ENCODE measurements at regions not wholly inside any gene's neighbourhood (a gene's known extent, or its start where the extent isn't known, plus 50 kb on each side); places are given as distances from the start of the nearest gene placed in this dataset.

DNA sequence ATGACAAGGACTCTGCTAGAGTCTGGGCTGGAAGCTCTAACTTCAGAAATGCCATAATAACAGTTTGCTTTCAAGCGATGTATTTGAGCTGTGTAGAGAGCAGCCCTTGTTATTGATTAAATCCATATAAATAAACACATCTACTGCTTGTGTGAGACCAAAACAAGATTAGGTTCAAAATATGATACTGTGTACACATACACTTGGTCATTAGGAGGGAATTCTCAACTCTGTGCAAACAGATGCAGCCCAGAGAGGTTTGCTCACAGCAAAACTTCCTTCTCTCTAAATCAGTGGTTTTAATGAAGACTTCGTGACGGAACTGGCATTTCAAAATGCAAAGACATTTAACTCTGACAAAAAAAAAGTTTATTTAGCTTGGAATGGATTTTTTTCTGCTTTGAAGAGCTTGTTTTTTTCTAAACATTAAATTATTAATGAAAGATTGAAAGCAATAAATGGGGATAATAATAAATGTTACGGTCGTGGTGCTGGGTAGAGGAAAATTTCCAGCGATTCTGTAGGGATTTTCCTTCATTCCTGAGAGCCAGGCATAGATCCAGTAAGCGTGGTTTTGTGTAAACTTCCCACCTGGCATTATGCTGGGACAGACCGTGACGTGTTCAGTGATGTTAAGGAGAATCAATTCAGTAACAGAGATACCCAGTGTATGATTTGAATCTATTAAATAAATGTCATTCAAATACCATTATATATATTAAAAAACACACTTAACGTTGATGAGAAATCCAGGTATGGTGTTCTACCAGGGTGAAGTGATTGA, 213.7 kb downstream of the TEX29 start:
- no peak overlapping the region for H3K4me3 ChIP-seq (ENCODE audit: low read depth, low read length)

DNA sequence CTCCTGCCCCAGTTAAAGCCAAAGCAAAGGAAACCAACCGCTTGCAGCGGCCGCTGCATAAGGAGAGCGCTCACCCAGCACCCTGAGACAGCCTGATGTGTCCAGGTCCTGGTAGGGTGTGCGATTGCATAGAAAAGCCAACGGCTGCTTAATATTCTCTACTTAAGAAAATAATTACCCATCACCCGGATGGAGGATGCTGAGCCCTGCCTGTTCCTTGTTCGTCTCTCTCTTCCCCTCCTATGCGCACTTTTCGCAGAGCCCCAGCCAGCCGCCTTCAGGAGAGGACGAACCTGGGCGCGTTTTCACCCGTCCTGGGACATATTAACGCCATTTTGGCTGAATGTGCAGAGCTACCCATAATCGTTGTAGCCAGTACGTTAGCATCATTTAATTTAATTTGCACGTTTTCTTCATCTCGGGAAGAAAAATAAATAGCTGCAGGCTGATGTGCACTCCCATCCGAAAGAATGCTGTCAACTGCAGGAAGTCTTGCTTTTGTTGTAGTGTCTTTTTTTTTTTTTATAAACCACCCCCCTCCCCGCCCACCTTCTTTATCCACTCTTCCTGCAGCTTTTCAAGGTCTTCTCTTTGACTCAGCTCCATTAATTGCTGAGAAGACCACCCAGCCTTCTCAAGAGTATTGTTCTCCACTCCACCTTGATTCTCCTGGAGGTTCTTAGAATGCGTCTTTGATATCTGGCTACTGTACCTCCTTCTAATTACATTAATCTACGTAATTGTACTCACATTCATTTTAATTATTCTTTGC, 214.5 kb downstream of the TEX29 start:
- peak overlapping the region; percentile 14 for H3K4me3 ChIP-seq (ENCODE audit: low read depth, low read length)

DNA sequence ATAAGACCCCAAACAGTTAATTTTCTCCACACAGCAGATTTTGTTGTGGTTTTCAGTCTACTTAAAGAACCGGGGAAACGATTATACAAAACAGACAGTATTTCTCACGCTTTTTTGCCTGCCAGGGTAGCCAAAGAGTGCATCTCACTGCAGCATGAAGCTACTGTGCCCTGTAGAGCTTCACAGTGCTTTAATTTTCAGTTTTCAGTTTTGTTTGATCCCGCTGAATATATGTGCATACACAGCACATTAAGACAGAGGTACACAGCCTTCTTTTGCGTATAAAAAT, 215.0 kb downstream of the TEX29 start:
- H3K4me3 ChIP-seq (ENCODE audit: low read depth, low read length): no peak overlapping the region

DNA sequence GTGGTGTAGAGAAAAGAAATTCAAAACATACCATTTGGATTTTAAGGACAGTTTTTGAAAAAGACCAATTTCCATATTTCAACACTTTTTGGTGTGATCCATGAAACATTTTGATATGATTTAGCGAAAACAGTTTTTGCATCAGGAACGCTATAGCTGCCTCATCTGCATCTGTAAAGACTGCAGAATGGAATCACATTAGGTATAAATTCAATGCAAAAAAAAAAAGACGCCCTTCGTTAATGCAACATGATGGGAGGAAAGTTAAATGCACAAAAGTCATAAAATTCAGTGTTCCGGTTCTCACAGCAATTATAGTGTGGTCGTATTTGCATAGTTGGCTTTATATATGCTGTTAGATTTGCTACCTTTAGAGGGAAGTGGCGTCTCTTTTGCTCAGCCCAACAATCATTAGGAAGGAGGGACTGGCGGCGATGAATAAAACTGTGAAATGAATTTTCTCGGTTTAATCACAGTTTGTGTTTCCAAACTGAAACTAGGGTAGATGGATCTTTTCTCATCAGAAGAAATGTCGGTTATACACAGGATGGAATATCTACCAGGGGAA, 215.7 kb downstream of the TEX29 start:
- no peak overlapping the region for H3K4me3 ChIP-seq (ENCODE audit: low read depth, low read length)

DNA sequence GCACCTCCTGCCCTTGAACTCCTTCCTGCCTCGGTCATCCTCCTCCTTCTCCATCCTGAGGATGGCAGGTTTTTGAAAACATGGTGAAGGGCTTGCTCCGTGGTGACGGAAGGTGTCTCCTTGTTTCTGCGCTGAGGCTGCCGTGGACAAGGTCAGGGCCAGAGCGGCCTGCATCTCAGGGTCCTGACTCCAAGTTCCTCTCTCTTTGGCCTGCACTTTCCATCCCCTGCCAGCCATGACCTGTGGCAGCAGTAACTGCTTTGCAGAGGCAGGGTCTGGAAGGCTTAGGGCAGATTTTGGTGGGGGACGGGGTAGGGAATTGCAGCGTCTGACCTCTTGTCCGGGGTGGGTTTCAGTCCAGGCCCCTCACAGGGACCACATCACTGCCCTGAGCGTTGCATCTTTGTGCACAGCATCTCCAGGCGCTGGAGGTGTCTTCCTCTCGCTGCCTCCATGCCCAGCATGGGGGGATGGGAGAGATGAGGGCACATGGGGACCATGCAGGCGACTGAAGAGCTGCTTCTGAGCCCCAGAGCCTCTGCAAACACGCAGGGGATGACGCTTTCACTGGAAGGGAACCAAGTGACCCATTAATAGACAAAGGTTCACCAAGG, 216.8 kb downstream of the TEX29 start:
- H3K4me3 ChIP-seq (ENCODE audit: low read depth, low read length): no peak overlapping the region

DNA sequence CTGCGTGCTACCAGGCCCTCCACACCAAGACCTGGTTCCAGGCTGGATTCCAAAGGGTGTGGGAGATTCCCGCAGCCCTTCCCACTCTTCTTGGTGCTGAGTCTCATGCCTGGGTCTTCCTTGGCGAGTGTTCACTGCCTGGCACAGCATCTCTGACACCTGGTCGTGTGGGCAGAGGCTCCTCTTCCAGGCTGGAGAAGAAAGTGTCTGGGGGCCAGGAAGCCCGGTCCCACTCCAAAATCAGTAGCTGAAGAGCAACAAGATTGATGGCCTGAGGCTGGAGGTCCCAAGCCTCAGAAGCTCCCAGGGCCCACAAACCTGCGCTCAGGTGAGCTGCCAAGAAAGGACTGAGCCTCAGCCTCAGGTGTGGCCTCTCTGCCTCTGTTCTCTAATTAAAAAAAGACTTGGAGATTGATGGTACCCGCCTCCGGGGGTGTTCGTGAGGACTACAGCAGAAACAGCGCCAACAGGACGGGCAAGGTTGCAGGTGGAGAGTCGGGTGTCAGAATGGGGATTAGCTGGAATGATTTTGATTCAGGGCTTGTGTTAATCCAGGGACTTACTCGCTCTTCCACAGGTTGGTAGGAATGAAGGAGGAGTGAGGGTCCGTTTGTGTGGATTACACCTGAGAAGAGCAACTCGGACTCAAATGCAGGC, 217.5 kb downstream of the TEX29 start:
- no peak overlapping the region for H3K4me3 ChIP-seq (ENCODE audit: low read depth, low read length)

DNA sequence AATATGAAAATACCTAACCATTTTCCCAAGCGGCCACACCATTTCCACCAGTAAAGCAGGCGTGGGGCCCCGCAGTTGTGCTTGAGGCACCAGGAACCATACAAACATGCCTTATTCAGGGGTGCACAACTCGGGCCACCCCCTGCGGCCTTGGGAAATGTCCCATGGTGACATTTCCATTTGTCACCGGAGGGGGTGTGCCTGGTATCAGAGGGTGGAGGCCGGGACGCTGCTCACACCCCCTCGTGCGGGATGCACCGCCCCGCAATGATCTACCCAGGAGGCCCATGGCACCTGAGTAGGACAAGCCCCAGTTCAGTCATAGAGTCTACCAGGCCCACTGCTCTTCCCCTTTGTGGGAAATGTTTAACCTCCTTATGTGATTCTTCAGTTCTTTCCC, 218.8 kb downstream of the TEX29 start:
- no peak overlapping the region for H3K4me3 ChIP-seq (ENCODE audit: low read depth, low read length)

DNA sequence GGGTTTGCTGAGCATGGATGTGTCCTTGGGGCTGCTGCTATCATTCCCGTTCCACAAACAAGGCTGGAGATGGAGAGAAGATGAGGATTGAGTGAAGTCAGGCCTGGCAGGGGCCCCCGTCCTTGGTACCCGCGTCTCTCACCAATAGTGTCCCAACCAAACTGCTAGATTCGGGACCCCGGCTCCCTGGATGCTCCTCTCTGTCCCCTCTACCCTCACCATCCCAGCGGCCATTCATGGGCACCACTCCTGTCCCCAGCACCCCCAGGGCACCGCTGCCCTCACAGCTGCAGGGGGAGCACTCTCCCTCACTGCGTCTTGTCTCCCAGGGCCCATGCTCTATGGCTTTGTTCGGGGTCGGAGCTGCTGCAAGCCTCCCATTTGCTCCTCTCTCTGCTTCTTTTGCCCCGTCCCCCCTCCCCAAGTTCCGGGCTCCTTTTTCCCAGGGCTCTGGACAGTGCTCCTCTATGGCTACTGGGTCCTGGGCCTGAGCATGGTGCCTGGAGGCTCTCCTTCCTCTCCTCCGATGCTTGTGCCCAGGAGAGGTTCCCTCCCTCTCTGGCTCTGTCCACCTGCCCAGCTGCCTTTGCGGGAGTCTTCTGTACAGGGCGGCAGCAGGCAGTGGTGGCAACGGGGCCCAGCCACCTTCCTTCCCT, 219.5 kb downstream of the TEX29 start:
- no peak overlapping the region for H3K4me3 ChIP-seq (ENCODE audit: low read depth, low read length)

DNA sequence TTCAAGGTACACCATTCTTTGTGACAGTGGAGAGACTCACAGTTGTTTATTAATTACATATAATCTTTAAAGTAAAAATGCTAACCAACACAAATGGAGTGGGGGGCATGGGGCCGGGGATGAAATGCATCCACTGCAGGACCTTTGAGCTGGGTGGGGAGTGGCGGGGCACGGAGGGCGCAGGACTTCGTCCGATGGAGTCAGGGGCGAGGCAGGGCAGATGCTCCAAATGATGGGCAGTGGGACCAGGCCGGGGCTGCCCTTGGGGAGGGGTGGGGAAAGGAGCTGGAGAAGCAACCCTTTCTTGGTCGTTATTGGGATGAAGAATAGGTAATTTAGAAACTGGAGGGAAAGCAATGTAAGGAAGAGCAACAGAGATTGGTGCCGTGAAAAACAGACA, 220.0 kb downstream of the TEX29 start:
- H3K4me3 ChIP-seq (ENCODE audit: low read depth, low read length): no peak overlapping the region

DNA sequence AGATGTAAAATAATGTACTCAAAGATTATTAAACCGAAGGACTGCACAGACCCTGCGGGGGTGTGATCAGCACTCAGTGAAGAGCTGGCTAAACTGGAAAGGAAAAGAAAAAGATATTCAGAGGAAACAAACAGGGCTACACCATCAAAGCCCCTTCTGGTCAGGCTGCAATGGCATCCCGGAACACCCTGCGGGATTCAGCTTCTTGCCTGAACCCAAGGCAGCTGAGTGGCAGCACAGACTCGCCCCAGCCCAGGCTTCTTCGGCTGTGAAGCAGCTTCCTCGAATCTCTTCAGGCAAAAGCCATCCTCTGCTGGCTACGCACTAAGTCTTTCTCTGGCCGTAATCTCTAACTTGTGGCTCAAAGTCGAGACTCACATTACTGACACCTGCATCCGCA, 220.9 kb downstream of the TEX29 start:
- H3K4me3 ChIP-seq (ENCODE audit: low read depth, low read length): no peak overlapping the region

DNA sequence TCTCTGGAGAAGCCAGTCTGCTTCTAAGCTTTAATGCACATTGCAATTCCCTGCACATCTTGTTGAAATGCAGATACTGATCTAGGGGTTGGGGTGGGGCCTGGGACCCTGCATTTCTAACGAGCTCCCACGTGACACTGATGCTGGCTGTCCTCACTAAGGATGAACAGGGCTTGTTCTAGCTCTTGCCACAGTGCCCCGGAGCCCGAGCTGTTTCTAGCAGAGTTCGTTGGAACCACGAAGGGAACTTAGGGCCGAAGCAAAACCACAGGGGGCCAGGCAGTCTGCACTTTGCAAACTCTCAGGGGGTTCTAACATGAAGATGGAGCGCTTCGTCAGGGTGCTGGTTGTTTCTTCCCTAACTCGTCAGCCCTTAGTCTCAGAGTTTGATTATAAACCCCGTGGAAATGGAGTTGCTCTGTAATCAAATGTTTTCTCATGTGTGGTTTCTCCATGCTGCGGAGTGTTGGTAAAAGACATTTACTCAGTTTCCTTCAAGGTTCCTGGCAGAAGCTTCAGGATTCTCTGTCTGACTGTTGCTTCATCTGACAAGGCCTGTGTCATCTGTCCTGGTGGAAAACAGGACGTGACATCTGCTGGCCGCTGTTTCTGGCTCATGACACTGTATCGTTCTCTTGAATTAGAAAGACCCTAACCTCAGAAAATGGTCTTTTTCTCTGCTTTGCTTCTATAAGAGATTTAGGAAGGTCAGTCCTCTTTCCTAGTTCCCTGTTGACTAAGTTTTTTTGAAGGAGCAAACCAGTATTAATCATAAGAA, 221.5 kb downstream of the TEX29 start:
- H3K4me3 ChIP-seq (ENCODE audit: low read depth, low read length): no peak overlapping the region

DNA sequence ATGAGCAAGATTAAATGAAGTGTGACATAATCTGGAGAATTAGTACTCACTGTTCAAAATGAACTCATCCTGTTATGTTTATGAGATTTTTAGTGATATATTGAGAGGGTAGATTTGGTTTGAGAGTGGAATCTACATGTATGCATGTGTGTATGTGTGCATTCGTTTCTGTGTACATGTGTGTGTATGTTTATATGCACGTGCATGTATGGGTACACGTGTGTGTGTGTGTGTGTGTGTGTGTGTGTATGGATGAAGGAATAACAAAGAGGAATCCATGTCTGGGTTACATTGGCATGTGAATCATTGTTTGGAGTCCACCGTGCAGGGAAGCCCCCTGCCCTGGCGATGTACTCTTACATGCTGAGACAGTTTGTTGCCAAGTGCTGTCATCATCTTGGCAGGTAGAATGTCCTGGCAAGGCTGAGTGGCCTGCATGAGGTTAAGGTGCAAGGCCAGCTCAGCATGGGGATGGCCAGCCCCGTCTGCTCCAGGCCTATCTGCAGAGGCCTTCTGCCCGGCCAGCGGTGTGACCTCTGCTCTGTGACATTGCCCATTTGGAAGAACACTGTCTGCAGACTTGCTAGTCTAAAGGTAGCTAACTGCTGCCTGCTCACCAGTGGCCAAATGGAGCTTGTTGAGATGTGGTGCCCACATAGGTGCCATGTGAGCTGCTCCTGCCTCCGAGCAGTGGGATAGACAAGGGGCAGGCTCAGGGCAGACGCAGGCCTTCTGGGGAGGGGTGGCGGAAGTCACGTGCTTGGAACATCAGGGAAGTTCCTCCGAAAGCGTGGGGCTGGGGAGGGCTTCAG, 222.3 kb downstream of the TEX29 start:
- no peak overlapping the region for H3K4me3 ChIP-seq (ENCODE audit: low read depth, low read length)

DNA sequence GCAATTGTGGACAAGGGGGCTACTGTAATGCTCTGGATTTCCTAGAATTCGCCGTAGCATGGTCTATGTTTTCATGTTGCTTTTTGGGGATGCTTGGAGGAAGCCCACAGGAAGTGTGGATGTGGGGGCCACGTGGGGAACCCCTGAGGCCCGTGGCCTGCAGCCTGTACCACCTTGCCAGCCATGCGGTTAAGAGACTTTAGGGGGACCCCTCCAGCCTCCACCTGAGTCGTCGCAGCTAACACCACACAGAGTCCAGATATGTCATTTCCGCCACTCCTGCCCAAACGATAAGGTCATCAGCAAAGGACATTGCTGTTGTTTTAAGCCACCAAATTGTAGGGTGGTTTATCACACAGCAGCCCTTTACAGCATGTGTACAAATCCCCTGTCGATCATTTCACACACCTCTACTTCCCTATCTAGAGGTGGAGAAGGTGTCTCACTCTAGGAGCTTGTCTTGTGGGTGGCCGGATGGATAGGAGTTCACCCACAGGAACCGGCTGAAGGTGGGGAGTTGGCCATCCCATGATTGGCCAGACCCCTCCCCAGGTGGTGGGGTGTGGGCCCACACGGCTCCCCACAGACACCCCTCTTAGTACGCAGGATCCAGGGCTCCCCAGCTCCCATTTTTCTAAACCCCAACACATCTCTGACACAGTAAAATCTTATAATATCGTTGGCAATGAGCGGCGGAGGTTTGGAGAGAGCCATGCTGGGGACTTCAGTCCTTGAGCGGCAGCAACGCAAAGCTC, 226.7 kb downstream of the TEX29 start:
- no peak overlapping the region for H3K4me3 ChIP-seq (ENCODE audit: low read depth, low read length)

DNA sequence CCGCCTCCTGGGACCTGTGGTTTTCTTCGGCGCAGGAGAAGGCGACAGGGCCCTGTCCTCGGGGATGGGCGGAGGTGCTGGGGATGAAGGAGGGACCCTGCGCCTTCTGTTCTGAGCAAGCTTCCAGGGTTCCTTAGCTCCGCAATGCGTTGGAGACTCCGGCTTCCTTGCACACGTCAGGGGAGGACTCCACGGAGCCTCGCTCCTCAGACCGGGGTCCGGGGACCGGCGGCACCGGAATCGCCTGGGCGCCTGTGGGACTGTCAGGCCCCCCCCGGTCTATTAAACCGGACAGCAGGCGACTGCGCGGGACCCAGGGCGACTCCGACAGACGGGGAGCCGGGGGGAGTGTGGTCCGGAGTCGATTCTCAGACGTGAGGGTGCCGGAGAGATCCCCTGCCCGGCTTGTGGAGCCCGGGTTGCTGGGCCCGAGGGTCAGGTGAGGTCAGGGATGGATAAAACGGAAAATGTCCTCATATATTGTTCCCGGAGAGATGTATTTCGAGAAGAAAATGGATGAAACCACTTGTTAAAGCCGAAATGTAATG, 227.4 kb downstream of the TEX29 start:
- H3K4me3 ChIP-seq (ENCODE audit: low read depth, low read length): no peak overlapping the region

DNA sequence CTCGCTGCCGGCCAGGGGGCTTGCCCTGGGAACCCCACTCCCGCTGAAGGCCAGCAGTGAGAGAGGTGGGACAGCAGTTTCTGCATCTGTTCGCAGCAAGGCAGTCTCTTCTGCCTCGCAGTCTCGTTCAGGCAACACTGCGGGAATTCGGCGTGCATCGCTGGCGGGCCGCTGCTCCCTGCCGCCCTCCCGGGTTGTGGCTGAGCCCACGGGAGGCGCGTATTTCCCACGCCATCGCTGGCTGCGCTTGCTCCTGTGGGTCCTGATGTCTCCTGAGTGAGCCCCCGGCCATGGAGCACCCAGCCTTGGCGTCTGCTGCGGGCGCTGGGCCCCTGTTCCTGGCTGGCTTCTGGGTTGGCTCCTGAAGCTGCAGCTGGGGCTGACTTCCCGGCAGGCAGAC, 227.9 kb downstream of the TEX29 start:
- no peak overlapping the region for H3K4me3 ChIP-seq (ENCODE audit: low read depth, low read length)

DNA sequence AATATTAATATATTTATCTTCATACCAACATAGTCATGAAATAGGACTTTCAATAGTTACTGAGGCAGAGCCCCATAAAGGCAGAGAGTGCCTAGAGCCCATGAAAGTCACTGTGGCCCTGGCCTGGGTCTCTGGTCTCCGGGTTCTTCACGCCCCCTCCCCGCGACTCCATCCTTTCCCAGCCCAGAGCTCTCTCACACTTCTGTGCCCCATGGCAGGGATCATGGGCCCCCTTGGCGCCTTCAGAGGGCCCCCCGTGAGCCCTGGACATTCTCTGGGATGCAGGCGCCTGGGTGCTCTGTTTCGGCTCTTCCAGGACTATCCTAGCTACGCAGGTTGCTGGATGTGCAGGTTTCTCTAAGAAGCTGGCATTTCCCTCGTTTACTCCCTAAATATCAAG, 228.4 kb downstream of the TEX29 start:
- H3K4me3 ChIP-seq (ENCODE audit: low read depth, low read length): no peak overlapping the region

DNA sequence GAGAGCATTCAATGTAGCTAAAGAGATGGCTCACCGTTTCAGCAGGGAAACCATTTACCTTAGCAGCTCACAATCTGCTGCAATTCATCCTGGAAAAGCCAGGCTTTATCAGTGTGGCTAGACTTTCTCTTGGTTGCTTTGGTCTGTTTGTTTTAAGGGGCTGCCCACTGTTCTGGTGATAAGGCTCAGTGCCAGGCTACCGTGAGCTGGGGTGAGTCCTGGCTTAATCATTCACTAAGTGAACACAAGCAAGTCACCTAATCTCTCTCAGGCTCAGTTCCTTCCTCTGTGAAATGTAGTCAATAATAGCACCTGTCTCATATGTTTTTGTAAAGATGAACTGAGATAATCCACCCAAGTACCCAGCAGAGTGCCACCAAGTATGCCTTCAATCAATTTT, 229.0 kb downstream of the TEX29 start:
- H3K4me3 ChIP-seq (ENCODE audit: low read depth, low read length): no peak overlapping the region

DNA sequence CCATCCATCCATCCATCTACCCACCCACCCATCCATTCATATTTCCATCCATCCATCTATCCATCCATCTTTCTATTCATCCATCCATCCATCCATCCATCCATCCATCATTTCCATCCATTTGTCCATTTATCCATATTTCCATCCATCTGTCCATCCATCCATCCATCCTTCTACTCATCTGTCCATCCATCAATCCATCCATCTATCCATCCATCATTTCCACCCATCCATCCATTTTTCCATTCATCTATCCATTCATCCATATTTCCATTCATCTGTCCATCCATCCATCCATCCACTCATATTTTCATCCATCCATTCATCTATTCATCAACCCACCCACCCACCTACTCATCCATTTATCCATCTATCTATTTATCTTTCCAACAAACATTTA, 229.6 kb downstream of the TEX29 start:
- H3K4me3 ChIP-seq (ENCODE audit: low read depth, low read length): no peak overlapping the region

All from iPS-11a (cell line).